K562 (cell line): ENCODE measurements at regions not wholly inside any gene's neighbourhood (a gene's known extent, or its start where the extent isn't known, plus 50 kb on each side); places are given as distances from the start of the nearest gene placed in this dataset.

Experiments
- ATAC-seq: fragments of 200-7000 bp; cut with Tn5 transposase; 3 replicates; pipeline ENCODE4 v1.9.1; 2020; ENCODE audit warnings: moderate library complexity
- BruUV-seq: library from RNA; stranded (reverse); fragments of 400-500 nt; replicated peaks from 2 replicates; lab custom pipeline; 2021; lab: Mats Ljungman, UMichigan
- CTCF ChIA-PET: fragments of 300-600 bp; formaldehyde crosslinking; extraction: SDS; loops from one replicate; lab custom pipeline; 2021; ENCODE audit warnings: low intra/inter-chr PET ratio; lab: Yijun Ruan, JAX
- POLR2A ChIA-PET: fragments of 300-600, 350-650 bp; sonication (Branson Sonifier 250); formaldehyde crosslinking; extraction: SDS; loops from one replicate; lab custom pipeline; 2021; ENCODE audit warnings: antibody characterized with exemption, inconsistent platforms; lab: Yijun Ruan, JAX
- DNase-seq, 4 experiments: peaks; one replicate each; pipeline versions ENCODE4 v3.0.0 to v3.0.0-alpha.2; 2011 to 2018; ENCODE audit warnings: low spot score in 3 of 4, mixed read lengths in 3 of 4; ENCODE audit errors: extremely low read depth in 1 of 4
- FAIRE-seq: peaks from 2 replicates; lab custom pipeline; 2011; peaks lifted over from hg19 to GRCh38; lab: Jason Lieb, UNC
- H2AFZ ChIP-seq: 2 replicates; pipeline ENCODE4 v1.6.0; 2011; ENCODE audit warnings: low read depth, low read length, control low read depth, inconsistent platforms
- H3K27ac ChIP-seq: fragments of 200-600 bp; 3 replicates; pipeline ENCODE4 v1.8.0; 2011; ENCODE audit warnings: low read depth, mild to moderate bottlenecking, control low read depth, inconsistent platforms, low read length, moderate library complexity, mixed read lengths; ENCODE audit errors: extremely low read depth
- H3K27me3 ChIP-seq, 2 experiments: fragments of 300-600 bp in 1 of 2; 2 replicates in 1 of 2; 3 replicates in 1 of 2; pipeline versions ENCODE4 v1.6.0 to v1.8.0; 2011; ENCODE audit warnings: inconsistent platforms in 2 of 2, low read length in 2 of 2, mild to moderate bottlenecking in 1 of 2, mixed read lengths in 1 of 2, moderate library complexity in 1 of 2; ENCODE audit not compliant: control insufficient read depth in 2 of 2, insufficient read depth in 2 of 2
- H3K36me3 ChIP-seq: fragments of 300-600 bp; 3 replicates; pipeline ENCODE4 v1.8.0; 2011; ENCODE audit warnings: mild to moderate bottlenecking, low read length, inconsistent platforms; ENCODE audit not compliant: control insufficient read depth, insufficient read depth
- H3K4me1 ChIP-seq, 2 experiments: fragments of 200-600 bp in 1 of 2; replicated peaks in 1 of 2; 2 replicates in 1 of 2; 3 replicates in 1 of 2; pipeline versions ENCODE4 v1.5.1 to v1.8.0; 2011; ENCODE audit warnings: inconsistent platforms in 2 of 2, low read length in 2 of 2, mild to moderate bottlenecking in 1 of 2, mixed read lengths in 1 of 2, moderate library complexity in 1 of 2; ENCODE audit not compliant: control insufficient read depth in 2 of 2, insufficient read depth in 2 of 2
- H3K4me2 ChIP-seq: 2 replicates; pipeline ENCODE4 v1.6.1; 2011; ENCODE audit warnings: low read length, control low read depth, inconsistent platforms, mixed read lengths; ENCODE audit not compliant: insufficient read depth
- H3K4me3 ChIP-seq: fragments of 200-600 bp; sonication (generic), shearing (Covaris generic); 2 replicates; pipeline ENCODE4 v1.5.1; 2016; ENCODE audit warnings: control low read depth, inconsistent platforms
- H3K79me2 ChIP-seq: fragments of 200-600 bp; 3 replicates; pipeline ENCODE4 v1.8.0; 2011; ENCODE audit warnings: low read length, inconsistent platforms; ENCODE audit not compliant: control insufficient read depth, insufficient read depth
- H3K9ac ChIP-seq, 2 experiments: 2 replicates each; pipeline versions ENCODE4 v1.6.0 to v1.6.1; 2011; ENCODE audit warnings: low read depth in 2 of 2, low read length in 2 of 2, control low read depth in 1 of 2, inconsistent platforms in 1 of 2, mild to moderate bottlenecking in 1 of 2, mixed read lengths in 1 of 2; ENCODE audit not compliant: insufficient read depth in 1 of 2
- H3K9me1 ChIP-seq: one replicate; pipeline ENCODE4 v1.6.0; 2011; ENCODE audit warnings: inconsistent platforms, mild to moderate bottlenecking, low read length, moderate library complexity; ENCODE audit not compliant: control insufficient read depth, insufficient read depth
- H3K9me3 ChIP-seq: replicated peaks from 2 replicates; pipeline ENCODE4 v1.5.1; 2011; ENCODE audit warnings: low read depth, low read length, inconsistent platforms; ENCODE audit not compliant: control insufficient read depth, insufficient read depth
- H4K20me1 ChIP-seq: replicated peaks from 2 replicates; pipeline ENCODE4 v1.6.1; 2011; ENCODE audit warnings: low read length, inconsistent platforms, mixed read lengths; ENCODE audit not compliant: control insufficient read depth, insufficient read depth
- ATF7 ChIP-seq: fragments of 450-650 bp; IDR thresholded peaks from 2 replicates; pipeline ENCODE4 v1.7.1; 2014; ENCODE audit warnings: mild to moderate bottlenecking, moderate library complexity
- C11orf30 ChIP-seq: fragments of 450-650 bp; IDR thresholded peaks from 2 replicates; pipeline ENCODE4 v1.6.1; 2016; ENCODE audit warnings: low read depth, mild to moderate bottlenecking
- CEBPB ChIP-seq: fragments of 450-650 bp; IDR thresholded peaks from 2 replicates; pipeline ENCODE4 v1.6.1; 2016; ENCODE audit warnings: missing genetic modification characterization, missing compliant biosample characterization
- EWSR1 ChIP-seq: fragments of 450-650 bp; IDR thresholded peaks from 2 replicates; pipeline ENCODE4 v1.6.1; 2018; ENCODE audit warnings: borderline replicate concordance, mild to moderate bottlenecking, low read depth, moderate library complexity; ENCODE audit not compliant: partially characterized antibody
- ILK ChIP-seq: fragments of 450-650 bp; IDR thresholded peaks from 2 replicates; pipeline ENCODE4 v1.6.1; 2016; ENCODE audit warnings: missing genetic modification characterization, low read depth, mild to moderate bottlenecking, missing compliant biosample characterization, moderate library complexity, borderline replicate concordance
- SNRNP70 ChIP-seq: fragments of 200-400 bp; formaldehyde crosslinking; optimal IDR thresholded peaks from 2 replicates; pipeline ENCODE3; 2017; ENCODE audit warnings: low read depth, low read length
- SREBF2 ChIP-seq: sonication (generic); formaldehyde crosslinking; IDR thresholded peaks from 2 replicates; pipeline ENCODE4 v1.4.0; 2020; ENCODE audit warnings: mild to moderate bottlenecking, missing genetic modification reagents
- TAF9B ChIP-seq: fragments of 450-650 bp; IDR thresholded peaks from 2 replicates; pipeline ENCODE4 v1.6.1; 2018; ENCODE audit warnings: mild to moderate bottlenecking; ENCODE audit not compliant: partially characterized antibody
- ZNF3 ChIP-seq: fragments of 250-450 bp; sonication (Bioruptor Pico); IDR thresholded peaks from 2 replicates; pipeline ENCODE4 v1.5.0; 2021; ENCODE audit warnings: mild to moderate bottlenecking, moderate library complexity
- ZNF584 ChIP-seq: fragments of 200-800 bp; sonication (Bioruptor generic); IDR thresholded peaks from 2 replicates; pipeline ENCODE4 v1.6.1; 2016; ENCODE audit warnings: low read depth, mild to moderate bottlenecking, missing genetic modification characterization, missing compliant biosample characterization
- WGBS: fragments of 100-300 bp; shearing (Covaris generic); methylation state at CpG from one replicate; pipeline ENCODE4 v1.1.6; 2016; ENCODE audit warnings: low coverage, mixed read lengths; ENCODE audit not compliant: insufficient coverage; ENCODE audit errors: missing lambda C conversion rate; 5-methylcytosine and 5-hydroxymethylcytosine counted together
- in situ Hi-C: fragments of 300-500 bp; cut with MboI; formaldehyde crosslinking; loops from 4 replicates; pipeline ENCODE4 v1.15.0; 2018; ENCODE audit warnings: inconsistent platforms, mixed read lengths
- intact Hi-C: fragments of 100-400 bp; cut with micrococcal nuclease; formaldehyde crosslinking; loops from 2 replicates; pipeline ENCODE4 v1.14.2; 2022
- TF ChIP-seq, protein P1 (sequence below): fragments of 250-450 bp; sonication (Bioruptor Pico); IDR thresholded peaks from 2 replicates; pipeline ENCODE4 v1.6.1; 2021; ENCODE audit warnings: mild to moderate bottlenecking
- TF ChIP-seq, protein P2 (sequence below): fragments of 250-450 bp; sonication (Bioruptor Pico); IDR thresholded peaks from 2 replicates; pipeline ENCODE4 v1.4.0; 2020; ENCODE audit warnings: mild to moderate bottlenecking, moderate library complexity
- TF ChIP-seq, protein P3 (sequence below): fragments of 450-650 bp; formaldehyde crosslinking; IDR thresholded peaks from 2 replicates; pipeline ENCODE4 v1.4.0; 2022; ENCODE audit warnings: missing genetic modification characterization

DNA sequence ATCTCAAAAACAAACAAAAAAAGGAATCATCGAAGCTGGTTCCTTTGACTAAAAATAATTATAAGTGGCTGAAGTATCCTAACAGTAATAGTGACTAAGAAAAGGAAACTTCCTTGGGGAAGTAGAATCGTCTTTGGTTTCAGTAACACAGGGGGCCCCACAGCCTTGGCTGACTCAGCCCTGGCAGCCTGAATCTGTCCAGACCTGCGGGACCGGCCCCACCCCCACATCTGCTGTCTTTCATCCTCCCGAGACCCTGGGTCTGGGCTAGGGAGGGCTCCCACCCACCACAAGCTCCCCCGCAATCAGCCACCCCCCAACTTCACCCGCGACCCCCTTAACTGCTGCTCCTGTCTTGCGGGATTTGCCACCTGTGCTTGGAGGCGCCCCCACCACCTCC is 1452.6 kb upstream of the ACVR2A start (continued):
- TF ChIP-seq ZNF3 (no peak), SREBF2 (CRISPR knock-in tag) (no peak)

DNA sequence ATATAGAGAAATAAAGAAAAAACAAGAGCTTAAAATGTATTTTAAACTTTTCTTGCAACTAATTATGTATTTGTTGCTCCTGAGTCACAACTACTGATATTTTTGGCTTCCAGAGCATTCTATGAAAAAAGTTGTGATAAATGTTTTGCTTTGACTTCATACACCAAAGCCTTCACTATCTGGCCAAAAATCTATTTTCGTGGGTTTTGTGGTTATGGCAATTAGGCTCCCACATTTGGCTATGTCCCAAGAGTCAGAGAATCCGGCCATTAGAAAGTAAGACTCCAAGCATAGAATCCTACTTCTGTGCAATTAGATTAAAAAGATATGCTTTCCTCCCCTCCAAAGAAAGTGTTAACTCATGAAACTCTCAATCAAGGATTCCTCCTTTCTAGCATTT is 1456.1 kb upstream of the ACVR2A start:
- no peaks in the 10 kb centered on the region for H3K27me3 ChIP-seq
- no peak overlapping the region for H3K9ac ChIP-seq
- no peak overlapping the region for H3K4me3 ChIP-seq
- intact Hi-C loops: no loop called here
- no peak overlapping the region for H2AFZ ChIP-seq
- no peak overlapping the region for H3K4me2 ChIP-seq
- H3K9me1 ChIP-seq: no peaks in the 10 kb centered on the region
- H3K36me3 ChIP-seq: no peaks in the 10 kb centered on the region
- H3K27ac ChIP-seq: no peak overlapping the region
- H3K4me1 ChIP-seq: no peaks in the 10 kb centered on the region
- in situ Hi-C loops: no loop called here
- CTCF ChIA-PET: no interaction called here
- no peaks in the 10 kb centered on the region for H3K79me2 ChIP-seq
- BruUV-seq: no TSS peak
- WGBS: 0% methylated on average over 2 of the region's 2 CpGs
- no peaks in the 10 kb centered on the region for H4K20me1 ChIP-seq
- TF ChIP-seq, protein P1, sequence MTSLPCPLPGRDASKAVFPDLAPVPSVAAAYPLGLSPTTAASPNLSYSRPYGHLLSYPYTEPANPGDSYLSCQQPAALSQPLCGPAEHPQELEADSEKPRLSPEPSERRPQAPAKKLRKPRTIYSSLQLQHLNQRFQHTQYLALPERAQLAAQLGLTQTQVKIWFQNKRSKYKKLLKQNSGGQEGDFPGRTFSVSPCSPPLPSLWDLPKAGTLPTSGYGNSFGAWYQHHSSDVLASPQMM: no peak
- TF ChIP-seq, protein P2, sequence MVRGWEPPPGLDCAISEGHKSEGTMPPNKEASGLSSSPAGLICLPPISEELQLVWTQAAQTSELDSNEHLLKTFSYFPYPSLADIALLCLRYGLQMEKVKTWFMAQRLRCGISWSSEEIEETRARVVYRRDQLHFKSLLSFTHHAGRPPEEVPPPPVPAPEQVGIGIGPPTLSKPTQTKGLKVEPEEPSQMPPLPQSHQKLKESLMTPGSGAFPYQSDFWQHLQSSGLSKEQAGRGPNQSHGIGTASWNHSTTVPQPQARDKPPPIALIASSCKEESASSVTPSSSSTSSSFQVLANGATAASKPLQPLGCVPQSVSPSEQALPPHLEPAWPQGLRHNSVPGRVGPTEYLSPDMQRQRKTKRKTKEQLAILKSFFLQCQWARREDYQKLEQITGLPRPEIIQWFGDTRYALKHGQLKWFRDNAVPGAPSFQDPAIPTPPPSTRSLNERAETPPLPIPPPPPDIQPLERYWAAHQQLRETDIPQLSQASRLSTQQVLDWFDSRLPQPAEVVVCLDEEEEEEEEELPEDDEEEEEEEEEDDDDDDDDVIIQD: no peak
- TF ChIP-seq ILK (tag) (no peak), ZNF584 (CRISPR knock-in tag) (no peak), SNRNP70 (no peak), CEBPB (tag) (no peak), C11orf30 (no peak), EWSR1 (no peak), ATF7 (no peak), TAF9B (no peak)
- TF ChIP-seq, protein P3, sequence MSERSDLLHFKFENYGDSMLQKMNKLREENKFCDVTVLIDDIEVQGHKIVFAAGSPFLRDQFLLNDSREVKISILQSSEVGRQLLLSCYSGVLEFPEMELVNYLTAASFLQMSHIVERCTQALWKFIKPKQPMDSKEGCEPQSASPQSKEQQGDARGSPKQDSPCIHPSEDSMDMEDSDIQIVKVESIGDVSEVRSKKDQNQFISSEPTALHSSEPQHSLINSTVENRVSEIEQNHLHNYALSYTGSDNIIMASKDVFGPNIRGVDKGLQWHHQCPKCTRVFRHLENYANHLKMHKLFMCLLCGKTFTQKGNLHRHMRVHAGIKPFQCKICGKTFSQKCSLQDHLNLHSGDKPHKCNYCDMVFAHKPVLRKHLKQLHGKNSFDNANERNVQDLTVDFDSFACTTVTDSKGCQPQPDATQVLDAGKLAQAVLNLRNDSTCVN: no peak
- no peak for FAIRE-seq
- no peak for ATAC-seq
- DNase-seq: no peak
- no peaks in the 10 kb centered on the region for H3K9me3 ChIP-seq
- POLR2A ChIA-PET: no interaction called here
